ENCODE measurements at regions not wholly inside any gene's neighbourhood (a gene's known extent, or its start where the extent isn't known, plus 50 kb on each side); places are given as distances from the start of the nearest gene placed in this dataset.

GRCh38 chr9:26371236-26371635 lies 521.4 kb downstream of the CAAP1 start:
- DNase-seq = no peak

DNA sequence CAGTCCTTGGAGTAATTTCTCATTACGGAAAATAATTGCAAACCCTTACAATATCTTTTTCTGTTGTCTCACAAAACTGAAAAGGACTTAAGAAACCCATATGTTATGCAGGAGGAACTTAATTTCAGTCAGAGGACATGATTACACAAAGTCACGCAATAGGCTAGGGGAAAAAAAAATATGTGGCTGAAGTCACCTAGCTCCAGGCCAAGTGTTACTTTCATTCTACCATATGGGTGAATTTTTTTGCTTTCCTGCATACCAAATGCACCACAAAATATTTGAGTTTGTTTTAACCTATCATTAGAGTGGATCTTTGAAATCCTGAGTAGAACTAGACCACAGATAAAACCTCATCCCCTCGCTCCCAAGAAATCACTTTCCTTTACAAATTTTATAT lies 523.5 kb downstream of the CAAP1 start:
- DNase-seq = no peak

DNA sequence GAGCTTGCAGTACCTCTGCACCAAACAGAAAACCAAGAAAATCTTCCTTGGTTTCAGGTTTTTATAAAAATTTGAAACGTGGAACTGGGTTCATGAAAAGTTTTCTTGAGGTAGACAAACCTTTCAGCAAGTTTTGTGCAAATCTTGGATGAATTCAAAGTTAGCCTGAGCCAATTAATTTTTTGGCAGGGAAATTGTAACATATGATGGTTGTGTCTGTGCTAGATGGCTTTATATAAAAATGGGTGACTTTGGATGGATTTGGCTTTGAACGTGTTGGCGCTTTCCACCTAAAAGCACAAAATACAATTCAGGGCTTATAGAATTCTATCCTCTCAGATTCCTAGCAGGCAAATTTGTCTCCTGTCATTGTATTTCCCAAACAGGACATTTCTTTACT lies 524.4 kb downstream of the CAAP1 start:
- no peak for DNase-seq

DNA sequence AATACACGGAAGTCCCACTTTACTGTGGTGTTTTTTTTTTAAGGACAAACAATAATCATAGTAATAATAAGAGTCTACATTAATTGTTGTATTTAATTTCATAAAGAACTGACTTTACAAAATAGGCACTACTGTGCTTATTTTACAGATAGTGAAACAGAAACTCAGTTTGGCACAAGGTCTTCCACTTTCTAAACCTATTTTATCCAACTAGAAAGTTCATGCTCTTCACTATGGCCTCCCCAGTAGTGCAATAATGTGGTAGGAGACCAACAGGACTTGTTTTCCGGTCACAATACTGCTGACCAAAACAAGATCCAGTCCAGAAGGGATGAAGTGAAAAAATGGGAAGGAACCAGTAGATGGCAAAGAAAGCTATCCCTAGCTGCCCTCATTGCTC lies 531.6 kb downstream of the CAAP1 start:
- DNase-seq = no peak

GRCh38 chr9:26358836-26359235 lies 533.8 kb downstream of the CAAP1 start:
- no peak for DNase-seq

DNA sequence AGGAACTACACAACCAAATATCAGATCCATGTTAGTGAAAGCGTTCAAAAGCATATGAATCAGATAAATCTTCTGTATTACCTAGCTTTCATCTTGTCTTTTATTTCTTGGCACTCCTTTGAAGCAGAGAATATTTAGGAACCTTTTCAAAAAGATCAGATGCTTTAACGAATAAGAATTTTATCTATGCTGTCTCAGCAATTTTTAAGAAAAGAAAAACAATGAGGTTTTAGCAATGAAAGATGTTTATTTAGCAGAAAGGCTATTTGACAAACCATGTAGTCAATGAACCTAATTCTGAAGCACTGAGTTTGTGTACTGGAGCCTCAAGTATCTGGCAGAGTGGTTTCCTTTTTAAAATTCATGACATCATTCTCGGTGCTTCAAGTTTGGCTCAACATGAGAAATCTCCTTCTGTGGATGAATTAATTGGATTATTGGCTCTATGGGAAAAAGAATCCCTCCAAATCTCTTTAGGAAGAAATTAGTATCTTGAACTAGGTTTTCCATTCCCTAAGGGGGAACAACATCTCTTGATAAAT lies 534.7 kb downstream of the CAAP1 start:
- DNase-seq = no peak

DNA sequence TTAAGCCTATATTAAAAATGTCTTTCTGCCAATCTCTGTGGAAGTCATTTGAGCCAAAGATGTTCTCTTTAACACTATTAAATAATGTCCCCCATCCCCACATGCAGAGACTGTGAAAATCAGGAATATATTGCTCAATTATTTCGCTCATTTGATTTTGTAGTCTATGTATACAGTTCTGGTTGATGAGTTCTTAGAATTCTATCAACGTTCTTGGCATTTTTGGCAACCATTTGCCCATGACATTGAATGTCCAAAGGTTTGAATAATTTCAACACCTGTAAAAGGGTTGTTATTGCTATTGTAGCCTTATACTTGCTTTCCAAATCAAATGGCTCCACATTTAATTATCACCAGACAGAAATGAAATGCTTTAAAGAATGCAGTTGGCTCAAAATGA lies 536.1 kb downstream of the CAAP1 start:
- DNase-seq = no peak

DNA sequence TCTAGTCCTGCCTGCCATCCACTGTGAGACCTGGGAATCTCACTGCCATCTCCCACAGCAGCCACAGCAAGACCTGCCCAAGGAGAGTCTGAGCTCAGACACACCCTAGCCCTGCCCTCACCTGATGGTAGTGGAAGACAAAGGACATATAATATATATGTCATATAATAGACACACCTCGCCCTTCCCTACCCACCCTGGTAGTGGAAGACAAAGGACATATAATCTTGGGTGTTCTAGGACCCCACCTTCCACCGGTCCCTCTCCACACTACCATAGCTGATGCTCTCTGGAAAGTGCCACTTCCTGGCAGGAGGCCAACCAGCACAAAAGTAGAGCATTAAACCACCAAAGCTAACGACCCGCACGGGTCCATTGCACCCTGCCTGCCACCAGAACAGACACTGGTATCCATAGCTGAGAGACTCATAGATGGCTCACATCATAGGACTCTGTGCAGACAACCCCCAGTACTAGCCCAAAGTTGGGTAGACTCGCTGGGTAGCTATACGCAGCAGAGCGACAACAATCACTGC lies 545.6 kb downstream of the CAAP1 start:
- no peak for DNase-seq

GRCh38 chr9:26341545-26341944 lies 551.1 kb downstream of the CAAP1 start:
- no peak for DNase-seq

DNA sequence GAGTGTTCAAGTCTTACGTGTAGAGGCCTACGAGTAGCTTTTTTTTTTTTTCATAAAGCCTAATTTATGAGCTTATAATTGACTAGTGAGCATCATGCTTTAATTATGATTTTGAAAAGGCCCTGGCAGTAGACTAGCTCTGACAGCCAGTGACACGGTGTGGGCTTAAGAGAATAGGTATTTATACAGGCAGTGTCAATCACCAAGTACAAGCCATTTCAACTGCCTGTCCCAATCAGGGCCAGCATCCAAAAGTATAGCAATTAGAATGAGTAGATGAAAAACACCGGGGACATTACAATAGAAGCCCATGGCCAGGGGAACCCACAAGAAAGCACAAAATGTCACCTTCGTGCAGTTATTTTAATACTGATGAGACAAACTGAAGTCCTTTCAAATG lies 552.8 kb downstream of the CAAP1 start:
- no peak for DNase-seq

DNA sequence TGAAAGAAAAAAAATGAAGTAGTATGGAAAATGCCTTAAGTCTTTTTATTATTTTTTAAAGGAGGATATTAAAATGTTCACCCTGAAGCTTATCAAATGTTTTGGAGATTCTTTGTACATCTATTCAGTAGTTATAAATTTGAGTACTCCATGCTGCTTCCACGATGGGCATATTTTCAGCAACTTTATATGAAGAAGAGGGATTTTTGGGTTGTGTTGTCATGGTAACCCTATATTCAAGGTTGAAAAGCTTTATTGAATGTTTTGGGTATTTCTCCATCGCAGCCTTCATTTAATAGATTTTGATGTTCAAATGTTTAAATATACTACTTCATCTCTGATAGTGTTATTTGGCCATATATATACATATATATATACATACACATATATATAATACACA lies 557.5 kb downstream of the CAAP1 start:
- DNase-seq = no peak

- no peak for DNase-seq
Observed at GRCh38 chr9:26334706-26335105, 557.9 kb downstream of the CAAP1 start.

GRCh38 chr9:26331223-26331622 lies 561.4 kb downstream of the CAAP1 start:
- DNase-seq = no peak

GRCh38 chr9:26329974-26330373 lies 562.6 kb downstream of the CAAP1 start:
- no peak for DNase-seq

DNA sequence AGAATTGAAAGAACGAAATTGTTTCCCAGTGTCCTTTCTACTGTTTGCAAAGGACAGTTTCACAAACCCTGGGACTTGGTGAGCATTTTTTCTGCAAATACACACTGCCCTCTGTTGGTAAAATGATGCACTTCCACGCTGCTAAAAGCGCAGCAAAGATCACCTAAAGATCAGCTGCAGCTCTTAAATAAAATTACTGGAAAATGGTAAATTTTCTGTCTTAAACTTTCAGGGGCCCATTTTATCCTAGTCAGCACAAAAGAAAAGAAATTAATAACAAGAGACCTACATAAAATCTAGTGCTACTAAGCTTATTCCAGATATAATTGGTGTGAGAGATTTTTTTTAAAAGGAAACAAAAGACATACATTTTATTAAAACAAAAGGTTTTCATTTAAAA lies 566.0 kb downstream of the CAAP1 start:
- peak; percentile 65 for DNase-seq

DNA sequence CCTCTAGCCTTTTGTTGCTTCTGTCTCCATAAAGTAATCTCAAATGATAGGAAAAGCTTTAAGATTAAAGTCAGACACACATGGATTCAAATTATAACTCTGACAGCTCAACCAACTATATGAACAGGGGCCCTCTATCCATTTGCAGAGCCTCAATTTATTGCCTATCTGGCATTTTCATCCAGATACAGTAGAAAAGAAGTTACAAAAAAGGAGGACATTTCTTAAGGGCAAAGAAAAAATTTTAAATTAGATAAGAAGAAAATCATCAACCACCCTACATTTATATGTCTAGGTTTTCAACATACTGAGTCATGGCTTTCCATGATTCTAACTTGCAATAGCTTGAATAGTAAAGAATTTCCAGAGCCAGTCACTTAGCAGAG lies 567.2 kb downstream of the CAAP1 start:
- DNase-seq = no peak

- DNase-seq = no peak
Observed at GRCh38 chr9:26324786-26325443, 567.7 kb downstream of the CAAP1 start.

DNA sequence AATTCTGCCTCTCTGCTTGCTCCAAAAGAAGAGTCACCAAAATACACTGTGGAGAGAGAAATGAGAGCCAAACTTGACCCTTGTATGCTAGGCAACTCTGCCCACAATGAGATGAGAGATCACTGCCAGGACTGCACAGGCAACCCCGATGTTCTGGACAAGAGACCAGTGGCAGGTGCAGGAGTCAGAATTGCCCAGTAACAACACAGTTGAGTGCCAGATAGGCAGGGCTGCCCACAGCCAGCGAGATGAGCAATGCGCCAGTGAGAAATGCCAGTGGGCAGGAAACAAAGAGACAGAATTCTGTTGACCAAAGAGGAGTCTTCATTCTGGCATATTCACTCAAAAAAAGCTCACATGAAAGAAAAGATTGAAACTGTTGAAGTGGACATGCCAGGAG lies 570.7 kb downstream of the CAAP1 start:
- DNase-seq = no peak

GRCh38 chr9:26319859-26320258 lies 572.7 kb downstream of the CAAP1 start:
- DNase-seq = no peak

- no peak for DNase-seq
Observed at GRCh38 chr9:26313108-26313507, 579.5 kb downstream of the CAAP1 start.

DNA sequence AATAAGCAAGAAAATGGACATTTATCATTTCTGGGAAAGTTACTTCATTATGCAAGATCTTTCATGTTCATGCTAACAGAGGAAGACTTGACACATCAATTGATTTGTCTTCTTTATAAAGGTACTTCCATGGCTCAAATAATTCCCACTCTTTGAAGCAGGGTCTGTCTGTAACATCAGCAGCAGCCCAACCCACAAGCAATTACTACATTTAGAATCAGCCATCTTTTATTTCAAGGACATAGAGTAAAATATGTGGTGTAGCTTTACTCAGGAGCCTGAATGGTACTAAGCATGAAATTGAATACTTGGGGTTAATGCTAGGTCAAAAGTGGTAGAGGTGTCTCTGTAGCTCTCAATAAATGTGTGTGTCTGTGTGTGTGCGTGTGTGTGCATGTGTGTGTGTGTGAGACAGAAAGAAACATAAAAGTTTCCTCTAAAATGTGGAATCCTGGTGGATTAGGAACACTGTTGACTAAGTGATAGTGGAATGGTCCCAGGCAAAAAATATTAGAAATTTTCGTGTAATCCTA lies 581.1 kb downstream of the CAAP1 start:
- no peak for DNase-seq

DNA sequence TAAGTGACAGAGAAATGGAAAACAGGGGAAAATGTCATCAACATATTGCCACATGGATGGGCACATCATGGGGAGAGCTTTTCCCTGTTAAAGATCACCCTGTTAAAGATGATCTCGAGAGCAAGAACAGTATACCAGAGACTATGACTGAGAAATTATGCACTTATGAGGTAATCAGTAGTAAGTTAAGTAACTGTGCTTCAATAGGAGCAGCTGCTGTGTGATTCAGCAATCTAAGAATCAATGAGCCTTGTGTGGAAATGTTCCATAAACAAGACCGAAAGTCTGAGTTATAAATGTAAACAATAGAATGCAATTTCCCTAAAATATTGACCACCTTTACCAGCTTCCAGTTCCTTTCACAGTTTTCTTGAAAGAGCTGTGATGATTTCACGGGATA lies 582.3 kb downstream of the CAAP1 start:
- no peak for DNase-seq

DNA sequence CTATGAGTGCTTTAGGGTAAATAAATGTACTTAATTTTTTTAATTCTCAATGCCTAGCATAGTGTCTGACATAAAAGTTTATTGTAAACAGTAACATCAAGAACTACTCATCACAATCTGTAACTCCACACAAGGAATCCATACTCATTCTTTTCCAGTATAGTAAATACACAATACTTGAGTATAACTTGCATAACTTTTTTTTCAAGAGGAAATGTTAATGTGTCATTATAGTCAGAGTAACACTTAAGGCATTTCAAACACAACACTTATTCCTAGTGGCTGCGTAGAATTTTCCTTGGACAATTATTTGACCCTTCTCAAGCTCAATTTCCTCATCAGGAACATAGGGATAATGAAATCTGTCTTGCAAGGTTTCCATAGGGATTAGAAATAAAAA lies 584.3 kb downstream of the CAAP1 start:
- DNase-seq = no peak

- DNase-seq = no peak
Observed at GRCh38 chr9:26301659-26302058, 590.9 kb downstream of the CAAP1 start.

DNA sequence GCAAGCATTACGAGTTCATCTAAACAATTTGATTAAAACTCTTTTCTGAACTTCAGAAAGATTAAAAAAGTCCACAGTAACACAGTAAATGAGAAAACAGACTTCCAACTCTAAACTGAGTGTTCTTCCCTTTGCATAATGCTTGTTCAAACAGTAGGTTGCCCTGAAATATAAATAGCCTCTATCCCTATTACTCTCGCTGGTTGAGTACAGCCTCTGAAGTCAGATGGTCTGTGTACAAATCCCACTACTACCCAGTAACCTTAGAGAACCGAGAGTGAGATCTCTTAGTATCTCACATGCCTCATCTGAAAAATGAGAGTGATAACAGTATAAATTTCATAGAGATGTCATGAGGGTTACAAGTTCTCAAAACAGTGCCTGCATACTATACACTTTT lies 591.6 kb downstream of the CAAP1 start:
- DNase-seq = no peak
